Activated T-cell treated with anti-CD3 and anti-CD28 coated beads, Interleukin-2, amount 50 U/mL, for 72 hours (primary cell): ENCODE measurements at regions not wholly inside any gene's neighbourhood (a gene's known extent, or its start where the extent isn't known, plus 50 kb on each side); places are given as distances from the start of the nearest gene placed in this dataset.
"Not testable (repeated sequence)": the region's sequence is repeated elsewhere in the genome, so short reads cannot be mapped to it uniquely, and the experiment has no call there.

Experiments used
- ATAC-seq, 2 donors: fragments of 150-1000 bp; cut with Tn5 transposase; replicated peaks in 1 of 2; 2 replicates each; pipeline ENCODE4 v1.10.0; 2021; ENCODE audit warnings: moderate library complexity in 2 of 2, mild to moderate bottlenecking in 1 of 2
- DNase-seq, 2 donors: peaks; one replicate each; pipeline ENCODE4 v3.0.0; 2021 to 2022; ENCODE audit warnings: mixed read lengths in 1 of 2
- H3K27ac Mint-ChIP-seq: one replicate; pipeline ENCODE4 v1.8.0; 2022; ENCODE audit warnings: mild to moderate bottlenecking, moderate library complexity, mixed read lengths
- H3K27me3 Mint-ChIP-seq: one replicate; pipeline ENCODE4 v1.8.0; 2022; ENCODE audit warnings: low read depth, mixed read lengths
- H3K36me3 Mint-ChIP-seq, 2 donors: one replicate each; pipeline ENCODE4 v1.8.0; 2022; ENCODE audit warnings: mixed read lengths in 2 of 2, mild to moderate bottlenecking in 1 of 2; ENCODE audit not compliant: insufficient read depth in 2 of 2
- H3K4me1 Mint-ChIP-seq: one replicate; pipeline ENCODE4 v1.8.0; 2022; ENCODE audit warnings: low read depth, mixed read lengths
- H3K4me3 Mint-ChIP-seq, 2 donors: one replicate each; pipeline ENCODE4 v1.8.0; 2022; ENCODE audit warnings: mild to moderate bottlenecking in 2 of 2, mixed read lengths in 2 of 2, moderate library complexity in 2 of 2
- H3K9me3 Mint-ChIP-seq, 2 donors: one replicate each; pipeline ENCODE4 v1.8.0; 2022; ENCODE audit warnings: mixed read lengths in 2 of 2

DNA sequence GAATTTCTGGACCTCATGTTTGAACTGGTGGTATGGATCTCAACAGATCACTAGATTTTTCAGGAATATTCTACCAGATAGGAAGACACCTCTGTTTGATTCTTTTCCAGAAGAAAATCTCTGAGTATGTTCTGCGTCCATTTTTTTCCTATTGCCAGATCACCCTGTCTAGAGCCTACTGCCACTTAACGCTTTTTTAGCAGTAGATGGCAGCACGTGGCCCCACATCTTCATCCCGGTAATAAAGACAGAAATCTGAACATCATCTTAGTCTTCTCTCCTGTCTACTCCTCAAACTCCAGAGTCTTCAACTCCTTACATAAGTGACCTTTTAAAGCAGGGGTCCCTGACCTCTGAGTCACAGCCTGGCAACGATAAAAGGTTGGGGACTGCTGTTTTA is 184.7 kb downstream of the TMA16 start:
- Mint-ChIP-seq H3K36me3 (no peaks in the 10 kb centered on the region), H3K27ac (no peak overlapping the region), H3K9me3 (no peaks in the 10 kb centered on the region), H3K27me3 (no peaks in the 10 kb centered on the region), H3K4me1 (no peaks in the 10 kb centered on the region), H3K4me3 (no peak overlapping the region)
- no peak for DNase-seq
- ATAC-seq: no peak

DNA sequence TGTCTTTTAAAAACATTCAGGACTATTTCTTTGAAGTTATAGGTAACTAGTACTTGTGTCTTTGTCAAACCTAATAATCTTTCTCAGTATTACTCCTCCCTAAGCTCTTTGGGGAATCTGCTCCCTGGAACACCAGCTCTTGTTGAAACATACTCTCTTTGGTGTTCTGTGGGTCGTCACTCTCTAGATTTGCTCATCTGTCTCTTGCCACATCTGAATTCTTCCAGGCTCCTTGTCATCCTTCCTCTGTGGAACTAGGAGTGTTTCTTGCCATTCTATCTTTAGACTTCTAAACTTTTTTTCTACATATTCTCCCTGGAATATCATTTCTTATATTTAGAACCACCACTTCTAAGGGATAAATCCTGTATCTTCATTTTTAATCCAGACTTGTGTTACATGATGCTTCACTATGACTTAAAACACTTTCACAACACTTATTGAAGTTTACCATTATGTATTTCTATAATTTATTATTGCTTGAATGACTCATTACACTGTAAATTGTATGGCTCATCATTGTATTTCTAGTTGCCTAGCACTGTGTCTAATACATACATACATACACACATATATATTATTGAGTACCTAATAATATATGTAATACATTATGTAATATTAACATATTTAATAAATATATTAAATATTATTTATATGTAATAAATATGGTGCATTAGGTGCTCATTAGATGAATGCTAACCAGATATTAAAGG is 186.1 kb downstream of the TMA16 start:
- H3K4me1 Mint-ChIP-seq: no peaks in the 10 kb centered on the region
- H3K36me3 Mint-ChIP-seq: no peaks in the 10 kb centered on the region
- H3K4me3 Mint-ChIP-seq: no peak overlapping the region
- DNase-seq: no peak
- ATAC-seq: no peak
- H3K9me3 Mint-ChIP-seq: no peaks in the 10 kb centered on the region
- H3K27ac Mint-ChIP-seq: no peak overlapping the region
- H3K27me3 Mint-ChIP-seq: no peaks in the 10 kb centered on the region

DNA sequence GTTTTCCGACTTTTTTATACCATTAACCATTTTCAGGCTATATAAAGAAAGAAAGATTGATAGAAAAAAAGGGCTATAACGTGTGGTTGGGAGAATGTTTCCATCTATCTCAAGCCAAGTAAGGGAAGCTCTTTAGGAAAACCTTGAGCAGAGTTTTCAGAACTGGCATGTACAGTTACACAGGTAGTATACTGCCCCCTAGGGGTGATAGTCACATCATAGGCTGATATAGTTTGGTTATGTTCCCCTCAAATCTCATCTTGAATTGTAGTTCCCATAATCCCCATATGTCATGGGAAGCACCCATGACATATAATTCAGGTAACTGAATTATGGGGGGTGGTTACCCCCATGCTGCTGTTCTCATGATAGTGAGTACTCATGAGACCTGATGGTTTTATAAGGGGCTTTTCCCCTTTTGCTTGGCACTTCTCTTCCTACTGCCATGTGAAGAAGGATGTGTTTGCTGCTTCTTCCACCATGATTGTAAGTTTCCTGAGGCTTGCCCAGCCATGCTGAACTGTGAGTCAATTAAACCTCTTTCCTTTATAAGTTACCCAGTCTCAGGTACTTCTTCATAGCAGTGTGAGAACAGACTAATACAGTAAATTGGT is 186.8 kb downstream of the TMA16 start:
- peak; percentile 10 to 60 for DNase-seq
- Mint-ChIP-seq H3K4me1 (no peaks in the 10 kb centered on the region), H3K36me3 (no peaks in the 10 kb centered on the region), H3K27me3 (no peaks in the 10 kb centered on the region), H3K27ac (no peak overlapping the region), H3K4me3 (no peak overlapping the region), H3K9me3 (no peaks in the 10 kb centered on the region)
- ATAC-seq: peak; percentile 55 to 69

DNA sequence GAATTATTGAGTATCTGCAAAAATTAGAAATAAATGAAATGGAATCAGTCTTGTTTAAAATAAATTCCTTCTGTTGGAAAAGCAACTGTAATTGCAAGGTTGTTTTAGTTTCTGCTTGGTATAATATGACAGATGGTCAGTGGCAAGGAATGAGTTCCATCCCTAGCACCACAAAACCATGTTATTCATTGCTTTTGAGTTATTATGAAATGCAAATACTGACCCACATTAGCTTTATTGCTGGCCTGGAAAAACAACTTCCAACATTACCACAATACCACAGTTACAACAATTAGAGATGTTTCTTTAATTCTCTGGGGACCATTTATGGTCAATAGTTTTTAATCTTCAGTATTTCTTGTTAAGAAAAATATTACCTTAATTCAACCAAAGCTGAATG is 194.4 kb downstream of the TMA16 start:
- H3K4me3 Mint-ChIP-seq: no peak overlapping the region
- H3K36me3 Mint-ChIP-seq: no peaks in the 10 kb centered on the region
- DNase-seq: no peak
- no peak for ATAC-seq
- no peaks in the 10 kb centered on the region for H3K4me1 Mint-ChIP-seq
- H3K27ac Mint-ChIP-seq: no peak overlapping the region
- H3K27me3 Mint-ChIP-seq: no peaks in the 10 kb centered on the region
- no peaks in the 10 kb centered on the region for H3K9me3 Mint-ChIP-seq

DNA sequence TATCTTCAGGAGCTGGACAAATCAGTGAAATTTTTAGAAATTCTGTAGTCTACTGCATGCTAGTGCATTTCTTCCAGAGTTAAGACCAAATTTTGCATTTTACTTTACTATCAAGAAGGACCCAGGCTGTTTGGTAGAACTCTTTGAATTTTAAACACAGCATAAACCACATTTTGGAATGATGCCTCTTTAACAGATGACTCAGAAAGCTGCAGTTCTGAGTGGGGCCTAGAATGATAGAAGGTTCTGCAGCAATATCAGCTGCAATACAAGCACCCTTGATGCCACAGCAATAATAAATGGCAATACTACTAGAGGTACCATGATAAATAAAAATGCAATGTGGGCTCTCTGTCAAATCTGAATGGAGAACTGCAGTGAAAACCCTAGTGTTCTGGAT is 198.7 kb downstream of the TMA16 start:
- ATAC-seq (no peak), DNase-seq (no peak)
- Mint-ChIP-seq H3K36me3 (no peaks in the 10 kb centered on the region), H3K27me3 (no peaks in the 10 kb centered on the region), H3K9me3 (peaks cover 0 to 1% of the 10 kb centered on the region in 2 donors), H3K4me1 (no peaks in the 10 kb centered on the region), H3K4me3 (no peak overlapping the region), H3K27ac (no peak overlapping the region)

DNA sequence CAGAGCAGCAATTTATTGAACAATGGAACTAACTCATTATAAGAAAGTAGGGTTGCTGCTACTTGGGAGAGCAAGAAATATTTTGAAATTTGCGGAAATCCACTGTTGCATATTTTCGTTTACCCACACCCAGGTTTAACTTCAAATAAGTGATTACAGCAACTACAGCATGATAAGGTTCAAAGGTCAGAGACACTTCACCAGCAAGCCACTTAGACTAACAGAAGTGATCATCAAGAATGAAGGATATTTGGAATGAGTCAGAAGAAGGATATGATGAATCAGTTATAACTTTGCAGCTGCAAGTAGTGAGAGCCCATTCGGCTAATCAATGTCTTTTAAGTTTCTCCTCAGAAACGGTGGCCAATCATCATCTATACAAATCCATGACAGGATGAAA is 199.3 kb downstream of the TMA16 start:
- Mint-ChIP-seq H3K4me3 (no peak overlapping the region), H3K27ac (no peak overlapping the region), H3K9me3 (peaks cover 0 to 1% of the 10 kb centered on the region in 2 donors), H3K36me3 (no peaks in the 10 kb centered on the region), H3K4me1 (no peaks in the 10 kb centered on the region), H3K27me3 (no peaks in the 10 kb centered on the region)
- ATAC-seq (no peak), DNase-seq (no peak)

DNA sequence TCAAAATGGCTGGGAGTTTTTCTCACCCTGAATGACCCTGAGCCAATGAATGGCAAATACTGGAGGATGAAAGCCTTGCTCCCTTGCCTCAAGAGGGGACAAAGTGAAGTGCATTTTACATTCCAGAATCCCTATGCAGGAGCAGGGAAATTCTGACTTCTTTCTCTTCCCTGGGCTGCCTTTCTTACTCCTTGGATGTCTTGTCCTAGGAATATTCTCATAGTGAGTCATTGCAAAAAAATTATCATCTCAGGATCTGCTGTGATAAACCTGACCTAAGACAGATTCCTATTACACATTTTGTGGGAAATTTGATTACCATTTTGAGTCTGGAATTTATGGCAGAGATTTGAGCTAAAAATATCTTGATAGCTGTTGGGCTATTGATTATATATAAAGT is 199.9 kb downstream of the TMA16 start:
- Mint-ChIP-seq H3K4me3 (no peak overlapping the region), H3K36me3 (no peaks in the 10 kb centered on the region), H3K27ac (no peak overlapping the region), H3K9me3 (peaks cover 0 to 1% of the 10 kb centered on the region in 2 donors), H3K4me1 (no peaks in the 10 kb centered on the region), H3K27me3 (no peaks in the 10 kb centered on the region)
- ATAC-seq (no peak), DNase-seq (no peak)

DNA sequence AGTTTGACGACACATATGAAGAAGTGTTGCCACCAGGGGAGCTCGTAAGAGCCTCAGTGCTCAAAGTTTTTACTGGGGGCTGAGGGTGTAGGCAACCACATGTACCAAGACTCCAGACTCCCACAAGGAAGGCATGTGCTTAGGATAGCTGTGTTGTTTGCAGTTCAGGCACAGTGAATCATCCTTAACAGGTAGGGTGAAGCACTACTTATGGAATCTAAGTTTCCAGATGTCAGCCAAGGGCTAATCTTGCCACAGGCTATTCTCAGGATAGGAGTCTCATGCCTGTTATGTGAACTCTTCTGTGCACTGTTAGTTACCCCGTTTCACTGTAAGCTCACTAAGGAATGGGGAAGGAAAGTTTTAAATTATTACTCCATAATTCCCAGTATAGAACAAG is 202.6 kb downstream of the TMA16 start:
- Mint-ChIP-seq H3K27ac (no peak overlapping the region), H3K4me3 (no peak overlapping the region), H3K9me3 (peaks cover 0 to 1% of the 10 kb centered on the region in 2 donors), H3K4me1 (no peaks in the 10 kb centered on the region), H3K36me3 (no peaks in the 10 kb centered on the region), H3K27me3 (peaks cover 9% of the 10 kb centered on the region)
- DNase-seq: no peak
- ATAC-seq: no peak

DNA sequence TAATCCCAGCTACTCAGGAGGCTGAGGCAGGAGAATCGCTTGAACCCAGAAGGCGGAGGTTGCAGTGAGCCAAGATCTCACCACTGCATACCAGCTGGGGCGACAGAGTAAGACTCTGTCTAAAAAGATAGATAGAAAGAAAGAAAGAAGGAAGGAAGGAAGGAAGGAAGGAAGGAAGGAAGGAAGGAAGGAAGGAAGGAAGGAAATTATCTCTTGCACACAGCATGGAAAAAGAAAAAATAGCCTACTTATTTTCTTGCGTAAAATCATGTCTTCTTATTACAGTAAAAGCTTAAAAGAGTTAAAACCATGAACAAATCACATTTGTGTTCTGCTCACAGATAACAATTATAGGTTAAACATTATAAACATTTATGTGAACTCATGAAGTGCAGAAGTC is 205.9 kb downstream of the TMA16 start:
- not testable (repeated sequence) for DNase-seq, H3K27ac Mint-ChIP-seq, ATAC-seq, H3K4me3 Mint-ChIP-seq, H3K4me1 Mint-ChIP-seq, H3K9me3 Mint-ChIP-seq, H3K36me3 Mint-ChIP-seq
- H3K27me3 Mint-ChIP-seq: peaks cover 13% of the 10 kb centered on the region

DNA sequence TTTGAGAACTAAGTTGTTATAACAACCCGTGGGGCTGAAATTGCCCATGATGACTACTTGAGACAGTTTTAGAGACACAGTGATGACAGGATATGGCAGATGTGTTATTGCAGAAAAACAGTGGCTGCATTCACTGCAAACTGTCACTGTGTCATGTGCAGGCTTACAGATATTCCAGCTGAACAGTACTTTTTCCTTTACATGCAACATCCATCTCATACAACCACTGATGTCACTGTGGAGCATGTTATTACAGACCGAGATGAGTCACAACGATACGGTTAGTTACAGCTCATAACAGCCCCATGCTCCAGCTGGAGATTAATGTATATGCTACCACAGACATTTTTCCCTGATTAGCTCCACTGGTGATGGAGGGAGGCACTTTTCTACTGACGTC is 207.4 kb downstream of the TMA16 start:
- no peaks in the 10 kb centered on the region for H3K36me3 Mint-ChIP-seq
- no peak for DNase-seq
- no peaks in the 10 kb centered on the region for H3K4me1 Mint-ChIP-seq
- H3K9me3 Mint-ChIP-seq: no peaks in the 10 kb centered on the region
- H3K27ac Mint-ChIP-seq: no peak overlapping the region
- peak in 1 of 2 donors; percentile 38 for ATAC-seq
- H3K27me3 Mint-ChIP-seq: peaks cover 13% of the 10 kb centered on the region
- no peak overlapping the region for H3K4me3 Mint-ChIP-seq

DNA sequence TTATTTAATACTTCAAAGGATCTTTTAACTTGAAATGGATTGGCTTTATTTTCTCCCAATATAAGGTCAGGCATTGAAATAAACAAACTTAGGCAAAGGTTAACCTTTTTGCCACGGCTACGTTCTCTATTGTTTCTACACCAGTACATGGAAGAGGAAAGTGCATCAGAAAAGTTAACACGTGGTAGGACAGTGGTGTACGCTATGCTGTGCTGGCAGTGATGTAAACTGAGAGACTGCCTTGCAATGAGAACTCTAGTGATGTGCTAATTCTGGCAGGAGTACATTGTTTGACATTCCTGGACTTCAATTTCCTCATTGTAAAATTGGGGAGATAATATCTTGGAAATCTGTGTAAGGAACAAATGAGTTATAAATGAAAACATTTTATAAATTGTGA is 208.2 kb downstream of the TMA16 start:
- no peaks in the 10 kb centered on the region for H3K36me3 Mint-ChIP-seq
- DNase-seq: no peak
- peaks cover 13% of the 10 kb centered on the region for H3K27me3 Mint-ChIP-seq
- no peaks in the 10 kb centered on the region for H3K4me1 Mint-ChIP-seq
- no peak overlapping the region for H3K4me3 Mint-ChIP-seq
- H3K9me3 Mint-ChIP-seq: no peaks in the 10 kb centered on the region
- no peak for ATAC-seq
- no peak overlapping the region for H3K27ac Mint-ChIP-seq

DNA sequence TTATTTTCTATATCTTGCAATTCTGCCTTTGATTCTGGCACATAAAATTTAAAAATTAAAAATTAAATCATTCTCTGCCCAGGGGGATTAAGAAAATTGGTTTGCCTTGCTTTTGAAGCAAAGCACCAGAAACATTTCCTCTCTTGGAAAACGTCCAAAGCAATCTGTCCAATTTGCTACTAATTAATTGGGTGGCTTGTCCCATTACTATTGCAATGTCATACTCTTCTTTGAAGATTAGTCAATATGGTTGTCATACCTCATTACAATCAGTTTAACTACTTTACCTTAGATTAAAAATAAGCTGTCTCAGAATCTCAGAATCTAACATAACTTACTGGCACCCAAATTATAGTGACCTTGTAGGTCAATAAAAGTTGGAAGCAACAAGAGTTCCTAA is 208.8 kb downstream of the TMA16 start:
- Mint-ChIP-seq H3K27ac (no peak overlapping the region), H3K27me3 (peaks cover 13% of the 10 kb centered on the region), H3K4me3 (no peak overlapping the region)

DNA sequence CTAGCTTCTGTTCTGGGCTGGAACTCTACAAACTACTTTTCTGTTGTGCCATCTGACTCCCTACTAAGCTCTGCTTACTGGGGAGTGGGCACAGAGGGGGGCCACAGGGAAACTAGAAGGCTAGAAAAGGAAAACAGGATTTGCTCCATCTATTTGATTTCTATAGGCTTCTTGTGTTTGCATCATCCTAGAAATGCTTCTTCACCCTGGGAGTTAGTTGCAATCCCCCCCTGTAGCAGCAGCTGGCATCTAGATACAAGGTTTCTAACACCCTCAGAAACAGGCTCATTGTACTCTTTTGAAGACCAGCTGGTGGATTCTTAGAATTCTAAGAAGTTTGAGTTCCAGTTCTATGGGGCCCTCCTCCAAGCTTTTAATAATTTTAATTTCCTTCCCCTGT is 213.4 kb downstream of the TMA16 start:
- no peaks in the 10 kb centered on the region for H3K4me1 Mint-ChIP-seq

More for the DNA sequence above, 208.8 kb downstream of the TMA16 start:
- no peaks in the 10 kb centered on the region for H3K4me1 Mint-ChIP-seq
- no peaks in the 10 kb centered on the region for H3K36me3 Mint-ChIP-seq
- no peaks in the 10 kb centered on the region for H3K9me3 Mint-ChIP-seq
- DNase-seq (no peak), ATAC-seq (no peak)

DNA sequence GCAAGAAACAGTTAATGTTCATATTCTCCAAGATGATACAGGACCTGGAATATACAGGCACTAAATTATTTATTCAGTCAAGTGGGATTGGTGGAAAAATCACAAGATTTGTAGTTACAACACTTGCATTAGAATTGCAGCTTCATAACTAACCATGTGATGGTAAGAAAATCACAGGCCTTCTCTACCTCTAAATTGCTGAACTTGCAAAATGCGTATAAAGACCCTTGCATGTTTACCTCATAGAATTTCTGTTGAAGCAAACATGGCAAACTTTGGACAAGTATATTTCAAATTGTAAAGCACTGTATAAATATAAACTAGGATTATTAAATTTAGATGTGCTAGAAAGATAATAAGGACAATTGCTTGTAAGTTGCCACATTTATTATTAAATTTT is 215.1 kb downstream of the TMA16 start:
- Mint-ChIP-seq H3K4me3 (no peak overlapping the region), H3K27ac (no peak overlapping the region), H3K4me1 (no peaks in the 10 kb centered on the region), H3K9me3 (no peaks in the 10 kb centered on the region), H3K36me3 (no peaks in the 10 kb centered on the region), H3K27me3 (no peaks in the 10 kb centered on the region)
- ATAC-seq: no peak
- no peak for DNase-seq

More for the DNA sequence above, 213.4 kb downstream of the TMA16 start:
- Mint-ChIP-seq H3K27ac (no peak overlapping the region), H3K36me3 (no peaks in the 10 kb centered on the region), H3K4me3 (no peak overlapping the region), H3K9me3 (no peaks in the 10 kb centered on the region), H3K27me3 (peaks cover 4% of the 10 kb centered on the region)
- DNase-seq: no peak
- no peak for ATAC-seq
